22Rv1 (cell line): ENCODE measurements at regions not wholly inside any gene's neighbourhood (a gene's known extent, or its start where the extent isn't known, plus 50 kb on each side); places are given as distances from the start of the nearest gene placed in this dataset.

Source experiments
- ZFX ChIP-seq: fragments of 450-650 bp; IDR thresholded peaks from 2 replicates; pipeline ENCODE4 v1.6.1; 2017; ENCODE audit warnings: antibody characterized with exemption, borderline replicate concordance
- TF ChIP-seq, protein P1 (sequence below): fragments of 450-650 bp; IDR thresholded peaks from 2 replicates; pipeline ENCODE4 v1.5.1; 2017; ENCODE audit warnings: mild to moderate bottlenecking

DNA sequence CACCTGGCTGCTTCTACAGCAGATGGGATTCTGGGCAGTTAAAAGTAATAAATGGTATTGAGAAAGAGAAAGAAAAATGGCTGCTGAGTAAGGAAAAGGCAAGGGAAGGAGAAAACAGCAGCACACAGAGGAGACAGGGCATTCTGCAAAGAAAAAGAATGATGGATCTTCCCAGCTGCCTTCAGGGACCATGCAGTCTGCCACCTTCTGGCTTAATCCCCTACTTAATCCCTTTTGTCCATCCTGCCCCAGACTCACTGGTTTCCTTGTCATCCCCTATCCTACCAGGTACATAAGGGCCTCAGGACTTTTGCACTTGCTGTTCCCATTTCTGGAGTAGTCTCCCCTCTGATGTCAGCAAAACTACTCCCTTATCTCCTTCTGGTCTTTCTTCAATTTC lies 107.6 kb downstream of the GAS2L3 start:
- TF ChIP-seq, protein P1, sequence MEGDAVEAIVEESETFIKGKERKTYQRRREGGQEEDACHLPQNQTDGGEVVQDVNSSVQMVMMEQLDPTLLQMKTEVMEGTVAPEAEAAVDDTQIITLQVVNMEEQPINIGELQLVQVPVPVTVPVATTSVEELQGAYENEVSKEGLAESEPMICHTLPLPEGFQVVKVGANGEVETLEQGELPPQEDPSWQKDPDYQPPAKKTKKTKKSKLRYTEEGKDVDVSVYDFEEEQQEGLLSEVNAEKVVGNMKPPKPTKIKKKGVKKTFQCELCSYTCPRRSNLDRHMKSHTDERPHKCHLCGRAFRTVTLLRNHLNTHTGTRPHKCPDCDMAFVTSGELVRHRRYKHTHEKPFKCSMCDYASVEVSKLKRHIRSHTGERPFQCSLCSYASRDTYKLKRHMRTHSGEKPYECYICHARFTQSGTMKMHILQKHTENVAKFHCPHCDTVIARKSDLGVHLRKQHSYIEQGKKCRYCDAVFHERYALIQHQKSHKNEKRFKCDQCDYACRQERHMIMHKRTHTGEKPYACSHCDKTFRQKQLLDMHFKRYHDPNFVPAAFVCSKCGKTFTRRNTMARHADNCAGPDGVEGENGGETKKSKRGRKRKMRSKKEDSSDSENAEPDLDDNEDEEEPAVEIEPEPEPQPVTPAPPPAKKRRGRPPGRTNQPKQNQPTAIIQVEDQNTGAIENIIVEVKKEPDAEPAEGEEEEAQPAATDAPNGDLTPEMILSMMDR: no peak
- no peak for TF ChIP-seq ZFX
